ENCODE measurements at regions not wholly inside any gene's neighbourhood (a gene's known extent, or its start where the extent isn't known, plus 50 kb on each side); places are given as distances from the start of the nearest gene placed in this dataset.
"Not testable (repeated sequence)": the region's sequence is repeated elsewhere in the genome, so short reads cannot be mapped to it uniquely, and the experiment has no call there.

DNA sequence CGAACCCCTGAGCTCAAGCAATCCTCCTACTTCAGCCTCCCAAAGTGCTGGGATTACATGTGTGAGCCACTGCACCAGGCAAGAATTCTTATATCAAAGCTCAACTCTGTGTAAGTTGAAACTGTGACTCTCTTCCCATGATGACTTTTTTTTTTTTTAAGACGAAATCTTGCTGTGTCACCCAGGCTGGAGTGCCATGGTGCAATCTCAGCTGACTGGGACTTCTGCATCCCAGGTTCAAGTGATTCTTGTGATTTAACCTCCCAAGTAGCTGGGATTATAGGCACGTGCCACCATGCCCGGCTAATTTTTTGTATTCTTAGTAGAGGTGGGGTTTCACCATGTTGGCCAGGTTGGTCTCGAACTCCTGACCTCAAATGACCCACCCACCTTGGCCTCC is 51.6 kb upstream of the WAC start:
- not testable (repeated sequence) for TF ChIP-seq POLR2A (IDR thresholded peaks at IDR 0.05; ENCODE audit: low read length); GATA1 (IDR thresholded peaks at IDR 0.05; ENCODE audit: low read depth, low read length)

Data from erythroblast (primary cell).